GM23338 (cell line): ENCODE measurements at regions not wholly inside any gene's neighbourhood (a gene's known extent, or its start where the extent isn't known, plus 50 kb on each side); places are given as distances from the start of the nearest gene placed in this dataset.

ENCODE experiments used
- ATAC-seq: fragments of 200-7000 bp; cut with Tn5 transposase; 3 replicates; pipeline ENCODE4 v1.9.1; 2020
- DNase-seq: peaks from one replicate; pipeline ENCODE4 v3.0.0-alpha.2; 2015; ENCODE audit warnings: low spot score
- H2AFZ ChIP-seq: fragments of 200-600 bp; sonication (generic); 2 replicates; pipeline ENCODE4 v1.8.0; 2016; ENCODE audit warnings: antibody characterized with exemption, mild to moderate bottlenecking, moderate library complexity
- H3F3A ChIP-seq: fragments of 200-600 bp; sonication (generic); replicated peaks from 2 replicates; pipeline ENCODE4 v1.8.0; 2017; ENCODE audit warnings: antibody characterized with exemption, mixed run types, low read depth
- H3K27ac ChIP-seq: fragments of 200-600 bp; sonication (generic); 2 replicates; pipeline ENCODE4 v1.6.1; 2016; ENCODE audit warnings: low read depth
- H3K27me3 ChIP-seq: fragments of 200-600 bp; sonication (generic); 2 replicates; pipeline ENCODE4 v1.8.0; 2016; ENCODE audit warnings: mild to moderate bottlenecking, mixed run types, moderate library complexity; ENCODE audit not compliant: insufficient read depth
- H3K36me3 ChIP-seq: fragments of 200-600 bp; sonication (generic); 2 replicates; pipeline ENCODE4 v1.8.0; 2016; ENCODE audit warnings: mild to moderate bottlenecking; ENCODE audit not compliant: insufficient read depth
- H3K4me1 ChIP-seq: fragments of 200-600 bp; sonication (generic); 2 replicates; pipeline ENCODE4 v1.8.0; 2016; ENCODE audit warnings: mild to moderate bottlenecking, moderate library complexity; ENCODE audit not compliant: insufficient read depth
- H3K4me2 ChIP-seq: fragments of 200-600 bp; sonication (generic); 2 replicates; pipeline ENCODE4 v1.7.1; 2017; ENCODE audit warnings: mixed run types
- H3K4me3 ChIP-seq: fragments of 200-600 bp; sonication (generic); 2 replicates; pipeline ENCODE4 v1.6.1; 2016; ENCODE audit warnings: mixed run types
- H3K79me2 ChIP-seq: fragments of 200-600 bp; sonication (generic); replicated peaks from 2 replicates; pipeline ENCODE4 v1.8.0; 2017; ENCODE audit warnings: mild to moderate bottlenecking; ENCODE audit not compliant: insufficient read depth
- H3K9me2 ChIP-seq: fragments of 200-600 bp; sonication (generic); 2 replicates; pipeline ENCODE4 v1.8.0; 2017; ENCODE audit not compliant: insufficient read depth
- H4K20me1 ChIP-seq: fragments of 200-600 bp; sonication (generic); replicated peaks from 2 replicates; pipeline ENCODE4 v1.8.0; 2017; ENCODE audit warnings: mild to moderate bottlenecking; ENCODE audit not compliant: insufficient read depth
- H3K27ac Mint-ChIP-seq: 2 replicates; pipeline ENCODE4 v1.8.0; 2020; ENCODE audit warnings: inconsistent platforms, mild to moderate bottlenecking, moderate library complexity, mixed read lengths
- H3K27me3 Mint-ChIP-seq: 3 replicates; pipeline ENCODE4 v1.8.0; 2022; ENCODE audit warnings: low read depth, mild to moderate bottlenecking, moderate library complexity, mixed read lengths, inconsistent platforms; ENCODE audit not compliant: insufficient read depth, poor library complexity
- H3K36me3 Mint-ChIP-seq: 3 replicates; pipeline ENCODE4 v1.8.0; 2021; ENCODE audit warnings: low read depth, mild to moderate bottlenecking, inconsistent platforms, moderate library complexity, mixed read lengths
- H3K4me1 Mint-ChIP-seq: 3 replicates; pipeline ENCODE4 v1.8.0; 2020; ENCODE audit warnings: mild to moderate bottlenecking, inconsistent platforms, mixed read lengths
- H3K4me3 Mint-ChIP-seq: 3 replicates; pipeline ENCODE4 v1.8.0; 2021; ENCODE audit warnings: moderate library complexity, mild to moderate bottlenecking, inconsistent platforms, mixed read lengths
- H3K9me3 Mint-ChIP-seq: 3 replicates; pipeline ENCODE4 v1.8.0; 2020; ENCODE audit warnings: moderate library complexity, mild to moderate bottlenecking, inconsistent platforms, mixed read lengths
- CREB1 ChIP-seq: fragments of 250-450 bp; sonication (Bioruptor Pico); IDR thresholded peaks from 2 replicates; pipeline ENCODE4 v1.5.0; 2020; ENCODE audit warnings: low read depth, mild to moderate bottlenecking, moderate library complexity
- EZH2 ChIP-seq: fragments of 200-600 bp; sonication (generic); IDR thresholded peaks from one replicate; pipeline ENCODE4 v1.8.0; 2017; ENCODE audit warnings: antibody characterized with exemption, mild to moderate bottlenecking, low read depth; ENCODE audit not compliant: unreplicated experiment
- EZH2phosphoT487 ChIP-seq: fragments of 200-600 bp; sonication (generic); IDR thresholded peaks from one replicate; pipeline ENCODE4 v1.8.1; 2018; ENCODE audit warnings: antibody characterized with exemption; ENCODE audit not compliant: unreplicated experiment
- NANOG ChIP-seq: IDR thresholded peaks from 2 replicates; pipeline ENCODE4 v1.6.1; 2016; ENCODE audit warnings: antibody characterized with exemption, borderline replicate concordance
- POLR2AphosphoS5 ChIP-seq: IDR thresholded peaks from 2 replicates; pipeline ENCODE4 v1.6.1; 2016; ENCODE audit warnings: antibody characterized with exemption, low read depth
- STAT1 ChIP-seq: IDR thresholded peaks from one replicate; pipeline ENCODE4 v1.6.1; 2016; ENCODE audit warnings: antibody characterized with exemption; ENCODE audit not compliant: unreplicated experiment
- ZNF114 ChIP-seq: fragments of 250-450 bp; sonication (Bioruptor Pico); IDR thresholded peaks from 2 replicates; pipeline ENCODE4 v1.5.0; 2020; ENCODE audit warnings: mild to moderate bottlenecking, moderate library complexity
- ZNF331 ChIP-seq: fragments of 250-450 bp; sonication (Bioruptor Pico); IDR thresholded peaks from 2 replicates; pipeline ENCODE4 v1.5.0; 2020; ENCODE audit warnings: low read depth, mild to moderate bottlenecking, moderate library complexity
- TF ChIP-seq, protein P1 (sequence below), 2 experiments: fragments of 200-600 bp in 1 of 2; sonication (generic) in 1 of 2; conservative IDR thresholded peaks; 2 replicates each; pipeline versions ENCODE4 v1.5.1 to v1.6.1; 2016 to 2017; ENCODE audit warnings: antibody characterized with exemption in 2 of 2, low read depth in 2 of 2, mild to moderate bottlenecking in 2 of 2, moderate library complexity in 1 of 2
- TF ChIP-seq, protein P2 (sequence below): IDR thresholded peaks from one replicate; pipeline ENCODE4 v1.6.1; 2018; ENCODE audit warnings: antibody characterized with exemption; ENCODE audit not compliant: unreplicated experiment
- TF ChIP-seq, protein P3 (sequence below): fragments of 250-450 bp; sonication (Bioruptor Pico); IDR thresholded peaks from 2 replicates; pipeline ENCODE4 v1.5.0; 2020; ENCODE audit warnings: mild to moderate bottlenecking, moderate library complexity
- TF ChIP-seq, protein P4 (sequence below): IDR thresholded peaks from 2 replicates; pipeline ENCODE4 v1.6.1; 2016; ENCODE audit warnings: antibody characterized with exemption

DNA sequence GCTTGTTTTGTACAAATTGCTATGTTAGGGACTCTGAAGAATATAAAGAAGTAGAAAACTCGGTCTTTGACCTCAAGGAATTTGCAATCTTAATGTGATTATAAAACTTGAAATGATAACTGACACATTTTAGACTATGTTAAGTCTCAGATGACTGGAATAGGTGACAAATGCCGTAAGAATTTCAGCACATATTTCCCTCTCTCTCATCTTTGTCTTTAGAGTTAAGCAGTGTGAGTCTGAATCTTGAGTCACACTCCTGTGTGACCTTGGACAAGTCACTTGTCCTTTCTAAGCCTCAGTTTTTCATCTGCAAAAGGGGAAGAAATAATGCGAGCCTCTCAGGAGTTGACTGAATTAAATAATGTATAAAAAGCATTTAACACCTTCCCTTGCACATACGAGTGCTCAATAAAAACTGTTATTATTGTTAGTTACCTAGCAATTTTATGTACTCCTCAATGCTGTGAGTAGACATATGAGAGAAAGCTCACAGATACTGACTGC lies 103.7 kb downstream of the DYRK2 start:
- no peaks in the 10 kb centered on the region for H3K36me3 Mint-ChIP-seq
- Histone ChIP-seq H3K4me3 (no peak overlapping the region), H4K20me1 (no peaks in the 10 kb centered on the region), H3F3A (no peaks in the 10 kb centered on the region), H3K4me1 (peaks cover 14% of the 10 kb centered on the region), H2AFZ (no peak overlapping the region), H3K27ac (no peak overlapping the region), H3K27me3 (no peaks in the 10 kb centered on the region), H3K36me3 (no peaks in the 10 kb centered on the region; the same call in 1 of the 2 replicates), H3K9me2 (peaks cover 4% of the 10 kb centered on the region; the same call in 1 of the 2 replicates), H3K79me2 (no peaks in the 10 kb centered on the region), H3K4me2 (no peak overlapping the region)
- no peak overlapping the region for H3K4me3 Mint-ChIP-seq
- DNase-seq (no peak), ATAC-seq (no peak)
- no peak overlapping the region for H3K27ac Mint-ChIP-seq
- H3K4me1 Mint-ChIP-seq = peaks cover 9% of the 10 kb centered on the region; the same call in 2 of the 3 replicates
- peaks cover 4% of the 10 kb centered on the region for H3K27me3 Mint-ChIP-seq
- H3K9me3 Mint-ChIP-seq = no peaks in the 10 kb centered on the region
- TF ChIP-seq ZNF114 (no peak), CREB1 (CRISPR knock-in tag) (no peak), EZH2 (no peak), ZNF331 (CRISPR knock-in tag) (no peak), EZH2phosphoT487 (no peak), STAT1 (no peak), POLR2AphosphoS5 (no peak), NANOG (no peak)
- TF ChIP-seq, protein P1, sequence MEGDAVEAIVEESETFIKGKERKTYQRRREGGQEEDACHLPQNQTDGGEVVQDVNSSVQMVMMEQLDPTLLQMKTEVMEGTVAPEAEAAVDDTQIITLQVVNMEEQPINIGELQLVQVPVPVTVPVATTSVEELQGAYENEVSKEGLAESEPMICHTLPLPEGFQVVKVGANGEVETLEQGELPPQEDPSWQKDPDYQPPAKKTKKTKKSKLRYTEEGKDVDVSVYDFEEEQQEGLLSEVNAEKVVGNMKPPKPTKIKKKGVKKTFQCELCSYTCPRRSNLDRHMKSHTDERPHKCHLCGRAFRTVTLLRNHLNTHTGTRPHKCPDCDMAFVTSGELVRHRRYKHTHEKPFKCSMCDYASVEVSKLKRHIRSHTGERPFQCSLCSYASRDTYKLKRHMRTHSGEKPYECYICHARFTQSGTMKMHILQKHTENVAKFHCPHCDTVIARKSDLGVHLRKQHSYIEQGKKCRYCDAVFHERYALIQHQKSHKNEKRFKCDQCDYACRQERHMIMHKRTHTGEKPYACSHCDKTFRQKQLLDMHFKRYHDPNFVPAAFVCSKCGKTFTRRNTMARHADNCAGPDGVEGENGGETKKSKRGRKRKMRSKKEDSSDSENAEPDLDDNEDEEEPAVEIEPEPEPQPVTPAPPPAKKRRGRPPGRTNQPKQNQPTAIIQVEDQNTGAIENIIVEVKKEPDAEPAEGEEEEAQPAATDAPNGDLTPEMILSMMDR (conservative IDR thresholded peaks at IDR 0.05; ENCODE audit: low read depth in 2 of 2) = no peak
- TF ChIP-seq, protein P2, sequence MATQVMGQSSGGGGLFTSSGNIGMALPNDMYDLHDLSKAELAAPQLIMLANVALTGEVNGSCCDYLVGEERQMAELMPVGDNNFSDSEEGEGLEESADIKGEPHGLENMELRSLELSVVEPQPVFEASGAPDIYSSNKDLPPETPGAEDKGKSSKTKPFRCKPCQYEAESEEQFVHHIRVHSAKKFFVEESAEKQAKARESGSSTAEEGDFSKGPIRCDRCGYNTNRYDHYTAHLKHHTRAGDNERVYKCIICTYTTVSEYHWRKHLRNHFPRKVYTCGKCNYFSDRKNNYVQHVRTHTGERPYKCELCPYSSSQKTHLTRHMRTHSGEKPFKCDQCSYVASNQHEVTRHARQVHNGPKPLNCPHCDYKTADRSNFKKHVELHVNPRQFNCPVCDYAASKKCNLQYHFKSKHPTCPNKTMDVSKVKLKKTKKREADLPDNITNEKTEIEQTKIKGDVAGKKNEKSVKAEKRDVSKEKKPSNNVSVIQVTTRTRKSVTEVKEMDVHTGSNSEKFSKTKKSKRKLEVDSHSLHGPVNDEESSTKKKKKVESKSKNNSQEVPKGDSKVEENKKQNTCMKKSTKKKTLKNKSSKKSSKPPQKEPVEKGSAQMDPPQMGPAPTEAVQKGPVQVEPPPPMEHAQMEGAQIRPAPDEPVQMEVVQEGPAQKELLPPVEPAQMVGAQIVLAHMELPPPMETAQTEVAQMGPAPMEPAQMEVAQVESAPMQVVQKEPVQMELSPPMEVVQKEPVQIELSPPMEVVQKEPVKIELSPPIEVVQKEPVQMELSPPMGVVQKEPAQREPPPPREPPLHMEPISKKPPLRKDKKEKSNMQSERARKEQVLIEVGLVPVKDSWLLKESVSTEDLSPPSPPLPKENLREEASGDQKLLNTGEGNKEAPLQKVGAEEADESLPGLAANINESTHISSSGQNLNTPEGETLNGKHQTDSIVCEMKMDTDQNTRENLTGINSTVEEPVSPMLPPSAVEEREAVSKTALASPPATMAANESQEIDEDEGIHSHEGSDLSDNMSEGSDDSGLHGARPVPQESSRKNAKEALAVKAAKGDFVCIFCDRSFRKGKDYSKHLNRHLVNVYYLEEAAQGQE = no peak
- TF ChIP-seq, protein P3, sequence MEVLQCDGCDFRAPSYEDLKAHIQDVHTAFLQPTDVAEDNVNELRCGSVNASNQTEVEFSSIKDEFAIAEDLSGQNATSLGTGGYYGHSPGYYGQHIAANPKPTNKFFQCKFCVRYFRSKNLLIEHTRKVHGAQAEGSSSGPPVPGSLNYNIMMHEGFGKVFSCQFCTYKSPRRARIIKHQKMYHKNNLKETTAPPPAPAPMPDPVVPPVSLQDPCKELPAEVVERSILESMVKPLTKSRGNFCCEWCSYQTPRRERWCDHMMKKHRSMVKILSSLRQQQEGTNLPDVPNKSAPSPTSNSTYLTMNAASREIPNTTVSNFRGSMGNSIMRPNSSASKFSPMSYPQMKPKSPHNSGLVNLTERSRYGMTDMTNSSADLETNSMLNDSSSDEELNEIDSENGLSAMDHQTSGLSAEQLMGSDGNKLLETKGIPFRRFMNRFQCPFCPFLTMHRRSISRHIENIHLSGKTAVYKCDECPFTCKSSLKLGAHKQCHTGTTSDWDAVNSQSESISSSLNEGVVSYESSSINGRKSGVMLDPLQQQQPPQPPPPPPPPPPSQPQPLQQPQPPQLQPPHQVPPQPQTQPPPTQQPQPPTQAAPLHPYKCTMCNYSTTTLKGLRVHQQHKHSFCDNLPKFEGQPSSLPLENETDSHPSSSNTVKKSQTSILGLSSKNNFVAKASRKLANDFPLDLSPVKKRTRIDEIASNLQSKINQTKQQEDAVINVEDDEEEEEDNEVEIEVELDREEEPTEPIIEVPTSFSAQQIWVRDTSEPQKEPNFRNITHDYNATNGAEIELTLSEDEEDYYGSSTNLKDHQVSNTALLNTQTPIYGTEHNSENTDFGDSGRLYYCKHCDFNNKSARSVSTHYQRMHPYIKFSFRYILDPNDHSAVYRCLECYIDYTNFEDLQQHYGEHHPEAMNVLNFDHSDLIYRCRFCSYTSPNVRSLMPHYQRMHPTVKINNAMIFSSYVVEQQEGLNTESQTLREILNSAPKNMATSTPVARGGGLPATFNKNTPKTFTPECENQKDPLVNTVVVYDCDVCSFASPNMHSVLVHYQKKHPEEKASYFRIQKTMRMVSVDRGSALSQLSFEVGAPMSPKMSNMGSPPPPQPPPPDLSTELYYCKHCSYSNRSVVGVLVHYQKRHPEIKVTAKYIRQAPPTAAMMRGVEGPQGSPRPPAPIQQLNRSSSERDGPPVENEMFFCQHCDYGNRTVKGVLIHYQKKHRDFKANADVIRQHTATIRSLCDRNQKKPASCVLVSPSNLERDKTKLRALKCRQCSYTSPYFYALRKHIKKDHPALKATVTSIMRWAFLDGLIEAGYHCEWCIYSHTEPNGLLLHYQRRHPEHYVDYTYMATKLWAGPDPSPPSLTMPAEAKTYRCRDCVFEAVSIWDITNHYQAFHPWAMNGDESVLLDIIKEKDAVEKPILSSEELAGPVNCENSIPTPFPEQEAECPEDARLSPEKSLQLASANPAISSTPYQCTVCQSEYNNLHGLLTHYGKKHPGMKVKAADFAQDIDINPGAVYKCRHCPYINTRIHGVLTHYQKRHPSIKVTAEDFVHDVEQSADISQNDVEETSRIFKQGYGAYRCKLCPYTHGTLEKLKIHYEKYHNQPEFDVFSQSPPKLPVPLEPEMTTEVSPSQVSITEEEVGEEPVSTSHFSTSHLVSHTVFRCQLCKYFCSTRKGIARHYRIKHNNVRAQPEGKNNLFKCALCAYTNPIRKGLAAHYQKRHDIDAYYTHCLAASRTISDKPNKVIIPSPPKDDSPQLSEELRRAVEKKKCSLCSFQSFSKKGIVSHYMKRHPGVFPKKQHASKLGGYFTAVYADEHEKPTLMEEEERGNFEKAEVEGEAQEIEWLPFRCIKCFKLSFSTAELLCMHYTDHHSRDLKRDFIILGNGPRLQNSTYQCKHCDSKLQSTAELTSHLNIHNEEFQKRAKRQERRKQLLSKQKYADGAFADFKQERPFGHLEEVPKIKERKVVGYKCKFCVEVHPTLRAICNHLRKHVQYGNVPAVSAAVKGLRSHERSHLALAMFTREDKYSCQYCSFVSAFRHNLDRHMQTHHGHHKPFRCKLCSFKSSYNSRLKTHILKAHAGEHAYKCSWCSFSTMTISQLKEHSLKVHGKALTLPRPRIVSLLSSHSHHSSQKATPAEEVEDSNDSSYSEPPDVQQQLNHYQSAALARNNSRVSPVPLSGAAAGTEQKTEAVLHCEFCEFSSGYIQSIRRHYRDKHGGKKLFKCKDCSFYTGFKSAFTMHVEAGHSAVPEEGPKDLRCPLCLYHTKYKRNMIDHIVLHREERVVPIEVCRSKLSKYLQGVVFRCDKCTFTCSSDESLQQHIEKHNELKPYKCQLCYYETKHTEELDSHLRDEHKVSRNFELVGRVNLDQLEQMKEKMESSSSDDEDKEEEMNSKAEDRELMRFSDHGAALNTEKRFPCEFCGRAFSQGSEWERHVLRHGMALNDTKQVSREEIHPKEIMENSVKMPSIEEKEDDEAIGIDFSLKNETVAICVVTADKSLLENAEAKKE = no peak
- TF ChIP-seq, protein P4, sequence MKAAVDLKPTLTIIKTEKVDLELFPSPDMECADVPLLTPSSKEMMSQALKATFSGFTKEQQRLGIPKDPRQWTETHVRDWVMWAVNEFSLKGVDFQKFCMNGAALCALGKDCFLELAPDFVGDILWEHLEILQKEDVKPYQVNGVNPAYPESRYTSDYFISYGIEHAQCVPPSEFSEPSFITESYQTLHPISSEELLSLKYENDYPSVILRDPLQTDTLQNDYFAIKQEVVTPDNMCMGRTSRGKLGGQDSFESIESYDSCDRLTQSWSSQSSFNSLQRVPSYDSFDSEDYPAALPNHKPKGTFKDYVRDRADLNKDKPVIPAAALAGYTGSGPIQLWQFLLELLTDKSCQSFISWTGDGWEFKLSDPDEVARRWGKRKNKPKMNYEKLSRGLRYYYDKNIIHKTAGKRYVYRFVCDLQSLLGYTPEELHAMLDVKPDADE = no peak
